AG09309 (cell line): ENCODE measurements at regions not wholly inside any gene's neighbourhood (a gene's known extent, or its start where the extent isn't known, plus 50 kb on each side); places are given as distances from the start of the nearest gene placed in this dataset.
A peak's percentile ranks its signal among the peaks of the same experiment; 100 is the strongest.
"Not testable (repeated sequence)": the region's sequence is repeated elsewhere in the genome, so short reads cannot be mapped to it uniquely, and the experiment has no call there.

Experiments
- DNase-seq: peaks from one replicate; pipeline ENCODE4 v3.0.0-alpha.2; 2010; ENCODE audit warnings: low read depth
- H3K4me3 ChIP-seq: 2 replicates; pipeline ENCODE4 v1.5.1; 2011; ENCODE audit warnings: mild to moderate bottlenecking, low read depth, low read length, moderate library complexity; ENCODE audit not compliant: control insufficient read depth
- CTCF ChIP-seq: IDR thresholded peaks from 2 replicates; pipeline ENCODE4 v1.5.1; 2011; ENCODE audit warnings: mild to moderate bottlenecking, low read depth, low read length, inconsistent platforms; ENCODE audit not compliant: insufficient read depth, control insufficient read depth; ENCODE audit errors: missing control alignments

- no peak for DNase-seq
- no peak overlapping the region for H3K4me3 ChIP-seq
- no peak for TF ChIP-seq CTCF
Observed at GRCh38 chr7:24108906-24109376, 175.0 kb upstream of the NPY start.

GRCh38 chr7:24110056-24110455, 173.9 kb upstream of the NPY start:
- no peak for TF ChIP-seq CTCF
- DNase-seq = no peak
- no peak overlapping the region for H3K4me3 ChIP-seq

GRCh38 chr7:24113506-24113905, 170.5 kb upstream of the NPY start:
- no peak for DNase-seq
- no peak for TF ChIP-seq CTCF
- no peak overlapping the region for H3K4me3 ChIP-seq

GRCh38 chr7:24115661-24116060, 168.3 kb upstream of the NPY start:
- no peak for TF ChIP-seq CTCF
- DNase-seq = no peak
- no peak overlapping the region for H3K4me3 ChIP-seq

DNA sequence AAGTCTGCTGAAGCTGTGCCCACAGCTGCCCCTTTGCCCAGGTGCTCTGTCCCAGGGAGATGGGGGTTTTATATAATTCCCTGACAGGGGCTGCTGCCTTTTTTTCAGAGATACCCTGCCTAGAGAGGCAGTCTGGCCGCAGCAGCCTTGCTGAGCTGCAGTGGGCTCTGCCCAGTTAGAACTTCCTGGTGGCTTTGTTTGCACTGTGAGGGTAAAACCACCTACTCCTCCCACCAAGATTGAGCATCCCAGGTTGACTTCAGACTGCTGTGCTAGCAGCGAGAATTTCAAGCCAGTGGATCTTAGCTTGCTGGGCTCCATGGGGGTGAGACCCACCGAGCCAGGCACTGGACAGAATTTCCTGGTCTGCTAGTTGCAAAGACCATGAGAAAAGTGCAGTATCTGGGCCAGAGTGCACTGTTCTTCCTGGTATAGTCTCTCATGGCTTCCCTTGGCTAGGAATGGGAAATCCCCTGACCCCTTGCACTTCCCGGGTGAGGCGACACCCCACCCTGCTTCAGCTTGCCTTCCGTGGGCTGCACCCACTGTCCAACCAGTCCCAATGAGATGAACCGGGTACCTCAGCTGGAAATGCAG, 166.0 kb upstream of the NPY start:
- H3K4me3 ChIP-seq, DNase-seq: not testable (repeated sequence)

GRCh38 chr7:24119852-24120251, 164.1 kb upstream of the NPY start:
- no peak for DNase-seq
- no peak for TF ChIP-seq CTCF
- H3K4me3 ChIP-seq = no peak overlapping the region

DNA sequence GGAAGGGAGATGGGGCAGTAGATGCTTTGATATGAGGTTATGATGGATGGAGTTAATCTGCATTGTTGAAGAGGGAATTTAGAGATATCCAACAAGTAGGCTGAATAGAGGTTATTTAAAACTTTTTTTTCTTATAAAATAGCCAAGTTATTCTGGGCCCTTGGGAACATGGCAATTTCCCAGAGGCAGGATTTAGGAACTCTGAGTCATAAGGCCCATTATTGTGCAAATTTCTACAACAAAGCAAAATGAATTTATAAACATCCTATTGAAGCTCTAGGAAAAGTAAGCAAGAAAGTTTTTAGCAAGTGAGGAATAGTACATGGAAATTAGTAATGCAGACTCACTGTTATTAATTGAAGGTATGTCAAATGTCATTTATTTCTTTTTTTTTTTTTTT, 160.9 kb upstream of the NPY start:
- peak; percentile 11 for DNase-seq
- no peak overlapping the region for H3K4me3 ChIP-seq
- TF ChIP-seq CTCF = no peak
